IMR-90 (cell line): ENCODE measurements at regions not wholly inside any gene's neighbourhood (a gene's known extent, or its start where the extent isn't known, plus 50 kb on each side); places are given as distances from the start of the nearest gene placed in this dataset.

Experiments used
- ATAC-seq: fragments of 200-7000 bp; cut with Tn5 transposase; 2 replicates; pipeline ENCODE4 v1.9.1; 2020; ENCODE audit warnings: low read depth, mild to moderate bottlenecking, moderate library complexity
- BruUV-seq: library from RNA; stranded (reverse); fragments of 400-500 nt; replicated peaks from 2 replicates; lab custom pipeline; 2021; lab: Mats Ljungman, UMichigan
- CTCF ChIA-PET: fragments of 300-600 bp; formaldehyde crosslinking; extraction: SDS; loops from one replicate; lab custom pipeline; 2021; ENCODE audit warnings: antibody characterized with exemption; lab: Yijun Ruan, JAX
- POLR2A ChIA-PET: fragments of 300-600 bp; sonication (Branson Sonifier 250); formaldehyde crosslinking; loops from one replicate; lab custom pipeline; 2022; ENCODE audit warnings: antibody characterized with exemption; ENCODE audit not compliant: unreplicated experiment; lab: Charles Lee
- DNase-seq: peaks from one replicate; pipeline ENCODE4 v3.0.0; 2013
- H2AFZ ChIP-seq: replicated peaks from 2 replicates; pipeline ENCODE3; 2013; ENCODE audit warnings: low read length, mild to moderate bottlenecking; ENCODE audit not compliant: poor library complexity
- H2AK5ac ChIP-seq: 2 replicates; pipeline ENCODE4 v1.6.1; 2013; ENCODE audit warnings: low read depth, low read length, inconsistent platforms
- H2AK9ac ChIP-seq: replicated peaks from 2 replicates; pipeline ENCODE3; 2013; ENCODE audit warnings: mild to moderate bottlenecking, low read depth, low read length, moderate library complexity; ENCODE audit not compliant: poor library complexity
- H2BK120ac ChIP-seq: 2 replicates; pipeline ENCODE4 v1.6.1; 2013; ENCODE audit warnings: low read depth, low read length, inconsistent platforms
- H2BK15ac ChIP-seq: 3 replicates; pipeline ENCODE4 v1.6.1; 2013; ENCODE audit warnings: low read depth, low read length, inconsistent platforms
- H2BK20ac ChIP-seq: 2 replicates; pipeline ENCODE4 v1.6.1; 2013; ENCODE audit warnings: low read depth, mild to moderate bottlenecking, inconsistent platforms, low read length, moderate library complexity
- H2BK5ac ChIP-seq: 2 replicates; pipeline ENCODE4 v1.6.1; 2013; ENCODE audit warnings: mild to moderate bottlenecking, low read depth, low read length, inconsistent platforms; ENCODE audit not compliant: poor library complexity, severe bottlenecking
- H3K14ac ChIP-seq: replicated peaks from 2 replicates; pipeline ENCODE4 v1.6.1; 2013; ENCODE audit warnings: low read depth, low read length, inconsistent platforms
- H3K18ac ChIP-seq: 2 replicates; pipeline ENCODE4 v1.6.1; 2013; ENCODE audit warnings: low read depth, low read length, control low read depth
- H3K23ac ChIP-seq: 2 replicates; pipeline ENCODE4 v1.6.1; 2013; ENCODE audit warnings: low read depth, low read length, inconsistent platforms
- H3K27ac ChIP-seq: 2 replicates; pipeline ENCODE4 v1.5.1; 2013; ENCODE audit warnings: mild to moderate bottlenecking, control low read depth, low read length; ENCODE audit not compliant: insufficient read depth
- H3K27me3 ChIP-seq: 2 replicates; pipeline ENCODE4 v1.6.1; 2013; ENCODE audit warnings: low read length; ENCODE audit not compliant: control insufficient read depth, insufficient read depth
- H3K36me3 ChIP-seq: 2 replicates; pipeline ENCODE4 v1.6.1; 2013; ENCODE audit warnings: low read length, mixed read lengths; ENCODE audit not compliant: control insufficient read depth, insufficient read depth
- H3K4ac ChIP-seq: 2 replicates; pipeline ENCODE4 v1.6.1; 2013; ENCODE audit warnings: low read depth, low read length, inconsistent platforms
- H3K4me1 ChIP-seq: 2 replicates; pipeline ENCODE4 v1.6.1; 2013; ENCODE audit warnings: low read length, mixed read lengths; ENCODE audit not compliant: control insufficient read depth, insufficient read depth
- H3K4me2 ChIP-seq: 2 replicates; pipeline ENCODE4 v1.6.1; 2013; ENCODE audit warnings: low read depth, mild to moderate bottlenecking, control low read depth, low read length, moderate library complexity
- H3K4me3 ChIP-seq: 2 replicates; pipeline ENCODE4 v1.5.1; 2013; ENCODE audit warnings: low read depth, mild to moderate bottlenecking, control low read depth, low read length, moderate library complexity; ENCODE audit not compliant: insufficient read depth
- H3K56ac ChIP-seq: 2 replicates; pipeline ENCODE4 v1.6.1; 2013; ENCODE audit warnings: low read length, inconsistent platforms; ENCODE audit not compliant: insufficient read depth; ENCODE audit errors: extremely low read depth
- H3K79me1 ChIP-seq, 2 experiments: 2 replicates each; pipeline ENCODE4 v1.6.1; 2013; ENCODE audit warnings: low read length in 2 of 2, inconsistent platforms in 1 of 2, low read depth in 1 of 2
- H3K9ac ChIP-seq: 2 replicates; pipeline ENCODE4 v1.6.1; 2013; ENCODE audit warnings: low read depth, low read length, control low read depth
- H3K9me1 ChIP-seq: 2 replicates; pipeline ENCODE4 v1.6.1; 2013; ENCODE audit warnings: low read length, inconsistent platforms; ENCODE audit not compliant: insufficient read depth
- H3K9me3 ChIP-seq: 2 replicates; pipeline ENCODE4 v1.6.1; 2013; ENCODE audit warnings: low read length; ENCODE audit not compliant: control insufficient read depth, insufficient read depth
- H4K20me1 ChIP-seq: 2 replicates; pipeline ENCODE4 v1.6.1; 2013; ENCODE audit warnings: low read length, inconsistent platforms; ENCODE audit not compliant: insufficient read depth
- H4K5ac ChIP-seq: 2 replicates; pipeline ENCODE4 v1.6.1; 2013; ENCODE audit warnings: mild to moderate bottlenecking, low read depth, low read length, control low read depth
- H4K8ac ChIP-seq, 2 experiments: 2 replicates each; pipeline ENCODE4 v1.6.1; 2013; ENCODE audit warnings: low read depth in 2 of 2, low read length in 2 of 2, control low read depth in 1 of 2, inconsistent platforms in 1 of 2
- H4K91ac ChIP-seq: 2 replicates; pipeline ENCODE4 v1.6.1; 2013; ENCODE audit warnings: low read depth, low read length, inconsistent platforms; ENCODE audit not compliant: insufficient read depth
- BHLHE40 ChIP-seq: fragments of 150-350 bp; IDR thresholded peaks from 2 replicates; pipeline ENCODE4 v1.6.1; 2016; ENCODE audit warnings: mild to moderate bottlenecking, low read depth, low read length
- CEBPB ChIP-seq: IDR thresholded peaks from 2 replicates; pipeline ENCODE4 v1.6.1; 2012; ENCODE audit warnings: low read depth, low read length, improper control_type of control experiment
- CHD1 ChIP-seq: IDR thresholded peaks from 2 replicates; pipeline ENCODE4 v1.6.1; 2012; ENCODE audit warnings: low read depth, low read length, improper control_type of control experiment
- CTCF ChIP-seq: conservative IDR thresholded peaks from 2 replicates; pipeline ENCODE4 v1.5.1; 2012; ENCODE audit warnings: mild to moderate bottlenecking, low read depth, low read length, improper control_type of control experiment
- FOS ChIP-seq: fragments of 150-350 bp; IDR thresholded peaks from 2 replicates; pipeline ENCODE4 v1.6.1; 2016; ENCODE audit warnings: low read depth, low read length
- MAFK ChIP-seq: IDR thresholded peaks from 2 replicates; pipeline ENCODE4 v1.6.1; 2012; ENCODE audit warnings: low read depth, low read length, improper control_type of control experiment
- MAZ ChIP-seq: IDR thresholded peaks from 2 replicates; pipeline ENCODE4 v1.6.1; 2012; ENCODE audit warnings: low read depth, mild to moderate bottlenecking, low read length, improper control_type of control experiment, moderate library complexity, borderline replicate concordance
- MXI1 ChIP-seq: IDR thresholded peaks from 2 replicates; pipeline ENCODE4 v1.6.1; 2012; ENCODE audit warnings: low read depth, mild to moderate bottlenecking, low read length, moderate library complexity, borderline replicate concordance
- NFE2L2 ChIP-seq: fragments of 150-350 bp; IDR thresholded peaks from 2 replicates; pipeline ENCODE4 v1.6.1; 2016; ENCODE audit warnings: low read depth, mild to moderate bottlenecking, low read length
- RAD21 ChIP-seq: IDR thresholded peaks from 2 replicates; pipeline ENCODE4 v1.6.1; 2012; ENCODE audit warnings: low read length, improper control_type of control experiment
- RCOR1 ChIP-seq: IDR thresholded peaks from 2 replicates; pipeline ENCODE4 v1.6.1; 2012; ENCODE audit warnings: mild to moderate bottlenecking, low read length, improper control_type of control experiment; ENCODE audit not compliant: insufficient replicate concordance
- RFX5 ChIP-seq: IDR thresholded peaks from 2 replicates; pipeline ENCODE4 v1.8.0; 2012; ENCODE audit warnings: low read depth, mild to moderate bottlenecking, low read length, moderate library complexity
- SMC3 ChIP-seq: fragments of 150-350 bp; IDR thresholded peaks from 2 replicates; pipeline ENCODE4 v1.6.1; 2016; ENCODE audit warnings: low read depth, mild to moderate bottlenecking, antibody characterized with exemption, low read length, moderate library complexity
- USF2 ChIP-seq: fragments of 150-350 bp; IDR thresholded peaks from 2 replicates; pipeline ENCODE4 v1.6.1; 2017; ENCODE audit warnings: mild to moderate bottlenecking, antibody characterized with exemption, low read length, low read depth
- WGBS, 2 experiments: methylation state at CpG; one replicate each; pipeline versions ENCODE4 v1.1.5 to v1.1.7; 2013; ENCODE audit warnings: missing lambda C conversion rate in 2 of 2; ENCODE audit not compliant: insufficient read length in 1 of 2; ENCODE audit errors: extremely low coverage in 2 of 2; 5-methylcytosine and 5-hydroxymethylcytosine counted together
- dilution Hi-C: fragments of 300-500 bp; cut with HindIII; formaldehyde crosslinking; loops from one replicate; pipeline ENCODE4 v1.14.3; 2018; ENCODE audit warnings: low sequenced_read_pairs; ENCODE audit not compliant: unreplicated experiment
- in situ Hi-C: fragments of 300-500 bp; cut with MboI; formaldehyde crosslinking; loops from 3 replicates; pipeline ENCODE4 v1.14.3; 2019; ENCODE audit warnings: low sequenced_read_pairs, inconsistent platforms, mixed read lengths
- intact Hi-C: fragments of 100-400 bp; cut with micrococcal nuclease; formaldehyde crosslinking; loops from 2 replicates; pipeline ENCODE4 v1.10.0; 2022

- ATAC-seq (no peak), DNase-seq (no peak)
- Histone ChIP-seq H2AFZ (no peak overlapping the region), H3K23ac (no peak overlapping the region), H3K4ac (no peak overlapping the region), H3K4me2 (no peak overlapping the region), H3K14ac (no peak overlapping the region), H3K9me1 (no peaks in the 10 kb centered on the region), H2AK9ac (no peak overlapping the region), H2AK5ac (no peak overlapping the region), H4K91ac (no peak overlapping the region), H3K56ac (no peak overlapping the region), H4K8ac (no peak overlapping the region), H3K27ac (no peak overlapping the region), H3K36me3 (no peaks in the 10 kb centered on the region), H3K79me1 (no peaks in the 10 kb centered on the region), H3K27me3 (no peaks in the 10 kb centered on the region), H3K9ac (no peak overlapping the region; the same call in 1 of the 2 replicates), H3K4me3 (no peak overlapping the region), H4K20me1 (no peaks in the 10 kb centered on the region), H3K4me1 (peaks cover 3% of the 10 kb centered on the region; the same call in 1 of the 2 replicates), H4K5ac (no peak overlapping the region), H2BK5ac (no peak overlapping the region), H3K18ac (no peak overlapping the region), H2BK120ac (no peak overlapping the region), H2BK20ac (no peak overlapping the region), H2BK15ac (no peak overlapping the region), H3K9me3 (no peaks in the 10 kb centered on the region)
- dilution Hi-C loops: no loop called here
- intact Hi-C loops: no loop called here
- TF ChIP-seq USF2: no peak
- no peak for TF ChIP-seq MAZ
- no peak for TF ChIP-seq RCOR1
- TF ChIP-seq MXI1: no peak
- TF ChIP-seq FOS: no peak
- no peak for TF ChIP-seq SMC3
- TF ChIP-seq MAFK: no peak
- TF ChIP-seq RFX5: no peak
- no peak for TF ChIP-seq CTCF
- TF ChIP-seq RAD21: no peak
- TF ChIP-seq BHLHE40: no peak
- TF ChIP-seq CHD1: no peak
- no peak for TF ChIP-seq NFE2L2
- TF ChIP-seq CEBPB: no peak
- in situ Hi-C loops: no loop called here
- POLR2A ChIA-PET: no interaction called here
- CTCF ChIA-PET: interaction anchor here (0.6 kb wide), 1 partner anchor 31 kb away, joined by 5 read pairs; no protein-coding TSS in a partner anchor
- no TSS peak for BruUV-seq
- no CpG with 5 or more reads among the region's 5 CpGs for WGBS, 2 experiments
Measured at GRCh38 chr6:134752445-134752844, 197.5 kb downstream of the ALDH8A1 start.
